HEK293 (cell line): ENCODE measurements at regions not wholly inside any gene's neighbourhood (a gene's known extent, or its start where the extent isn't known, plus 50 kb on each side); places are given as distances from the start of the nearest gene placed in this dataset.

Source experiments
- CTCF ChIA-PET: fragments of 350-600 bp; formaldehyde crosslinking; extraction: SDS; loops from one replicate; lab custom pipeline; 2021; ENCODE audit warnings: antibody characterized with exemption; lab: Yijun Ruan, JAX
- POLR2A ChIA-PET: fragments of 300-600 bp; formaldehyde crosslinking; extraction: SDS; loops from one replicate; lab custom pipeline; 2020; ENCODE audit warnings: antibody characterized with exemption, inconsistent platforms; lab: Yijun Ruan, JAX
- H3K27ac ChIP-seq: fragments of 200-500 bp; sonication (Bioruptor generic); 2 replicates; pipeline ENCODE4 v1.5.1; 2014; ENCODE audit warnings: low read depth, low read length, control low read depth, inconsistent platforms; ENCODE audit errors: extremely low read depth
- H3K36me3 ChIP-seq, 2 experiments: fragments of 200-500 bp in 1 of 2; sonication (Bioruptor generic) in 1 of 2; 1 replicate in 1 of 2; 2 replicates in 1 of 2; pipeline ENCODE4 v1.5.1; 2014 to 2017; ENCODE audit warnings: inconsistent platforms in 2 of 2, low read length in 2 of 2; ENCODE audit not compliant: control insufficient read depth in 2 of 2, insufficient read depth in 1 of 2
- H3K4me1 ChIP-seq: fragments of 200-500 bp; sonication (Bioruptor generic); 2 replicates; pipeline ENCODE4 v1.5.1; 2014; ENCODE audit warnings: mild to moderate bottlenecking, low read length, inconsistent platforms; ENCODE audit not compliant: control insufficient read depth, insufficient read depth
- H3K4me3 ChIP-seq: 2 replicates; pipeline ENCODE4 v1.5.1; 2011; ENCODE audit warnings: low read depth, mild to moderate bottlenecking, control low read depth, low read length, moderate library complexity
- H3K9me3 ChIP-seq: fragments of 200-500 bp; sonication (Bioruptor generic); 2 replicates; pipeline ENCODE4 v1.5.1; 2014; ENCODE audit warnings: low read depth, low read length, inconsistent platforms; ENCODE audit not compliant: control insufficient read depth, insufficient read depth
- GLI4 ChIP-seq: fragments of 450-650 bp; formaldehyde crosslinking; IDR thresholded peaks from 2 replicates; pipeline ENCODE4 v1.5.1; 2016; ENCODE audit warnings: missing biosample characterization, missing genetic modification characterization
- GLIS1 ChIP-seq: fragments of 450-650 bp; formaldehyde crosslinking; IDR thresholded peaks from 2 replicates; pipeline ENCODE4 v1.5.1; 2016; ENCODE audit warnings: missing biosample characterization, missing genetic modification characterization
- HOXD13 ChIP-seq: sonication (generic); formaldehyde crosslinking; IDR thresholded peaks from 2 replicates; pipeline ENCODE4 v1.8.0; 2022; ENCODE audit warnings: missing genetic modification reagents, borderline replicate concordance
- KLF8 ChIP-seq: fragments of 450-650 bp; formaldehyde crosslinking; IDR thresholded peaks from 2 replicates; pipeline ENCODE4 v1.5.1; 2016; ENCODE audit warnings: missing biosample characterization, missing genetic modification characterization
- SP7 ChIP-seq: fragments of 450-650 bp; formaldehyde crosslinking; IDR thresholded peaks from 2 replicates; pipeline ENCODE4 v1.5.1; 2016; ENCODE audit warnings: missing biosample characterization, missing genetic modification characterization
- ZBTB26 ChIP-seq: fragments of 450-650 bp; formaldehyde crosslinking; optimal IDR thresholded peaks from 2 replicates; pipeline ENCODE3; 2016; ENCODE audit warnings: missing biosample characterization, mild to moderate bottlenecking, missing genetic modification characterization
- ZNF121 ChIP-seq: fragments of 450-650 bp; formaldehyde crosslinking; IDR thresholded peaks from 2 replicates; pipeline ENCODE4 v1.5.1; 2016; ENCODE audit warnings: missing biosample characterization, missing genetic modification characterization
- ZNF132 ChIP-seq: fragments of 450-650 bp; formaldehyde crosslinking; IDR thresholded peaks from 2 replicates; pipeline ENCODE4 v1.5.1; 2017; ENCODE audit warnings: missing biosample characterization, missing genetic modification characterization, borderline replicate concordance
- ZNF133 ChIP-seq: fragments of 450-650 bp; formaldehyde crosslinking; IDR thresholded peaks from 2 replicates; pipeline ENCODE4 v1.5.1; 2016; ENCODE audit warnings: missing biosample characterization, missing genetic modification characterization
- ZNF16 ChIP-seq: fragments of 450-650 bp; formaldehyde crosslinking; IDR thresholded peaks from 2 replicates; pipeline ENCODE4 v1.5.1; 2016; ENCODE audit warnings: low read depth, missing biosample characterization, missing genetic modification characterization
- ZNF169 ChIP-seq: fragments of 450-650 bp; formaldehyde crosslinking; IDR thresholded peaks from 2 replicates; pipeline ENCODE4 v1.5.1; 2016; ENCODE audit warnings: missing biosample characterization, missing genetic modification characterization
- ZNF202 ChIP-seq: fragments of 450-650 bp; formaldehyde crosslinking; IDR thresholded peaks from 2 replicates; pipeline ENCODE4 v1.5.1; 2016; ENCODE audit warnings: missing biosample characterization, missing genetic modification characterization, borderline replicate concordance
- ZNF211 ChIP-seq: fragments of 450-650 bp; formaldehyde crosslinking; IDR thresholded peaks from 2 replicates; pipeline ENCODE4 v1.5.1; 2016; ENCODE audit warnings: low read depth, missing biosample characterization, missing genetic modification characterization
- ZNF223 ChIP-seq: fragments of 450-650 bp; formaldehyde crosslinking; IDR thresholded peaks from 2 replicates; pipeline ENCODE4 v1.5.1; 2016; ENCODE audit warnings: missing biosample characterization, missing genetic modification characterization
- ZNF23 ChIP-seq: fragments of 450-650 bp; formaldehyde crosslinking; IDR thresholded peaks from 2 replicates; pipeline ENCODE4 v1.5.1; 2016; ENCODE audit warnings: missing biosample characterization, missing genetic modification characterization, borderline replicate concordance
- ZNF354C ChIP-seq: fragments of 450-650 bp; formaldehyde crosslinking; IDR thresholded peaks from 2 replicates; pipeline ENCODE4 v1.5.1; 2016; ENCODE audit warnings: missing biosample characterization, missing genetic modification characterization, low read depth, borderline replicate concordance
- ZNF654 ChIP-seq: fragments of 450-650 bp; formaldehyde crosslinking; IDR thresholded peaks from 2 replicates; pipeline ENCODE4 v1.5.1; 2016; ENCODE audit warnings: low read depth, missing biosample characterization, missing genetic modification characterization
- ZNF76 ChIP-seq: fragments of 450-650 bp; formaldehyde crosslinking; IDR thresholded peaks from 2 replicates; pipeline ENCODE4; 2016; ENCODE audit warnings: low read depth, missing biosample characterization, missing genetic modification characterization, borderline replicate concordance
- ZXDB ChIP-seq: fragments of 450-650 bp; formaldehyde crosslinking; IDR thresholded peaks from 2 replicates; pipeline ENCODE4 v1.5.1; 2016; ENCODE audit warnings: missing biosample characterization, missing genetic modification characterization
- TF ChIP-seq, protein P1 (sequence below): fragments of 450-650 bp; formaldehyde crosslinking; IDR thresholded peaks from 2 replicates; pipeline ENCODE4 v1.5.1; 2017; ENCODE audit warnings: missing biosample characterization, missing genetic modification characterization
- TF ChIP-seq, protein P2 (sequence below): fragments of 450-650 bp; formaldehyde crosslinking; IDR thresholded peaks from 2 replicates; pipeline ENCODE4 v1.5.1; 2016; ENCODE audit warnings: missing biosample characterization, missing genetic modification characterization

- Histone ChIP-seq H3K4me1 (no peaks in the 10 kb centered on the region; the same call in 1 of the 2 replicates), H3K27ac (no peak overlapping the region), H3K4me3 (no peak overlapping the region), H3K36me3 (no peaks in the 10 kb centered on the region), H3K9me3 (no peaks in the 10 kb centered on the region)
- CTCF ChIA-PET: interaction anchor here (0.5 to 3.0 kb wide), 45 partner anchors 11 to 1200 kb away, joined by 3 to 22 read pairs (median 4); no protein-coding TSS in a partner anchor
- POLR2A ChIA-PET: no interaction called here
- no peak for TF ChIP-seq ZNF76 (tag by site-specific recombination)
- TF ChIP-seq ZNF654 (tag by site-specific recombination): no peak
- TF ChIP-seq ZNF121 (tag by site-specific recombination): no peak
- TF ChIP-seq ZNF354C (tag by site-specific recombination): no peak
- no peak for TF ChIP-seq ZNF23 (tag by site-specific recombination)
- no peak for TF ChIP-seq ZBTB26 (tag by site-specific recombination)
- TF ChIP-seq HOXD13 (CRISPR knock-in tag): no peak
- no peak for TF ChIP-seq GLIS1 (tag by site-specific recombination)
- TF ChIP-seq ZNF169 (tag by site-specific recombination): no peak
- TF ChIP-seq ZNF202 (tag by site-specific recombination): no peak
- no peak for TF ChIP-seq SP7
- TF ChIP-seq, protein P1, sequence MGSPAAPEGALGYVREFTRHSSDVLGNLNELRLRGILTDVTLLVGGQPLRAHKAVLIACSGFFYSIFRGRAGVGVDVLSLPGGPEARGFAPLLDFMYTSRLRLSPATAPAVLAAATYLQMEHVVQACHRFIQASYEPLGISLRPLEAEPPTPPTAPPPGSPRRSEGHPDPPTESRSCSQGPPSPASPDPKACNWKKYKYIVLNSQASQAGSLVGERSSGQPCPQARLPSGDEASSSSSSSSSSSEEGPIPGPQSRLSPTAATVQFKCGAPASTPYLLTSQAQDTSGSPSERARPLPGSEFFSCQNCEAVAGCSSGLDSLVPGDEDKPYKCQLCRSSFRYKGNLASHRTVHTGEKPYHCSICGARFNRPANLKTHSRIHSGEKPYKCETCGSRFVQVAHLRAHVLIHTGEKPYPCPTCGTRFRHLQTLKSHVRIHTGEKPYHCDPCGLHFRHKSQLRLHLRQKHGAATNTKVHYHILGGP (tag by site-specific recombination): no peak
- no peak for TF ChIP-seq GLI4
- no peak for TF ChIP-seq ZNF16 (tag by site-specific recombination)
- TF ChIP-seq, protein P2, sequence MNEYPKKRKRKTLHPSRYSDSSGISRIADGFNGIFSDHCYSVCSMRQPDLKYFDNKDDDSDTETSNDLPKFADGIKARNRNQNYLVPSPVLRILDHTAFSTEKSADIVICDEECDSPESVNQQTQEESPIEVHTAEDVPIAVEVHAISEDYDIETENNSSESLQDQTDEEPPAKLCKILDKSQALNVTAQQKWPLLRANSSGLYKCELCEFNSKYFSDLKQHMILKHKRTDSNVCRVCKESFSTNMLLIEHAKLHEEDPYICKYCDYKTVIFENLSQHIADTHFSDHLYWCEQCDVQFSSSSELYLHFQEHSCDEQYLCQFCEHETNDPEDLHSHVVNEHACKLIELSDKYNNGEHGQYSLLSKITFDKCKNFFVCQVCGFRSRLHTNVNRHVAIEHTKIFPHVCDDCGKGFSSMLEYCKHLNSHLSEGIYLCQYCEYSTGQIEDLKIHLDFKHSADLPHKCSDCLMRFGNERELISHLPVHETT (tag by site-specific recombination): no peak
- TF ChIP-seq ZNF132 (tag by site-specific recombination): no peak
- TF ChIP-seq ZXDB (tag by site-specific recombination): no peak
- no peak for TF ChIP-seq KLF8 (tag by site-specific recombination)
- no peak for TF ChIP-seq ZNF223
- no peak for TF ChIP-seq ZNF211
These were observed 337.6 kb upstream of the NPSR1 start for GRCh38 chr7:34320412-34320811.

- POLR2A ChIA-PET: no interaction called here
- Histone ChIP-seq H3K27ac (no peak overlapping the region), H3K4me3 (peak overlapping the region; percentile 26)
These were observed 336.9 kb upstream of the NPSR1 start for GRCh38 chr7:34320926-34321661.

More at GRCh38 chr7:34320926-34321661, 336.9 kb upstream of the NPSR1 start:
- Histone ChIP-seq H3K4me1 (no peaks in the 10 kb centered on the region; the same call in 1 of the 2 replicates), H3K9me3 (no peaks in the 10 kb centered on the region), H3K36me3 (no peaks in the 10 kb centered on the region)
- CTCF ChIA-PET: interaction anchor here (0.5 to 3.0 kb wide), 48 partner anchors 10 to 1311 kb away, joined by 3 to 22 read pairs (median 4); no protein-coding TSS in a partner anchor
- TF ChIP-seq ZNF133 (tag by site-specific recombination) (no peak), ZNF654 (tag by site-specific recombination) (peak; percentile 66)
